ENCODE measurements at regions not wholly inside any gene's neighbourhood (a gene's known extent, or its start where the extent isn't known, plus 50 kb on each side); places are given as distances from the start of the nearest gene placed in this dataset.
"Not testable (repeated sequence)": the region's sequence is repeated elsewhere in the genome, so short reads cannot be mapped to it uniquely, and the experiment has no call there.

GRCh38 chr7:65763114-65763513 is 109.8 kb upstream of the VKORC1L1 start:
- H3K27ac ChIP-seq; intact Hi-C loops (cut with DNase I; ENCODE audit: low total_unique reads); DNase-seq (ENCODE audit: low spot score in 2 of 2); H3K4me3 ChIP-seq; H3K4me1 ChIP-seq; H3K27me3 ChIP-seq; H3K36me3 ChIP-seq; H3K9me3 ChIP-seq: not testable (repeated sequence)

GRCh38 chr7:65770473-65771225 is 102.2 kb upstream of the VKORC1L1 start:
- H3K9me3 ChIP-seq; H3K27me3 ChIP-seq; intact Hi-C loops (cut with DNase I; ENCODE audit: low total_unique reads); H3K36me3 ChIP-seq; H3K4me1 ChIP-seq: not testable (repeated sequence)
- TF ChIP-seq POLR2AphosphoS5 (IDR thresholded peaks at IDR 0.05) (peak; percentile 61 to 89 (median 73)), POLR2A (IDR thresholded peaks at IDR 0.05) (peak; percentile 44)
- Histone ChIP-seq H3K4me3 (peak overlapping the region; percentile 72 to 75 (median 72)), H3K27ac (peak overlapping the region; percentile 91 to 94)
- peak; percentile 96 to 98 for DNase-seq (ENCODE audit: low spot score in 2 of 2)

GRCh38 chr7:65771226-65771569 is 101.7 kb upstream of the VKORC1L1 start:
- H3K27ac ChIP-seq, result peak overlapping the region; percentile 91 to 94
- intact Hi-C loops (cut with DNase I; ENCODE audit: low total_unique reads), result not testable (repeated sequence)

GRCh38 chr7:65776677-65777076 is 96.2 kb upstream of the VKORC1L1 start:
- H3K4me1 ChIP-seq; intact Hi-C loops (cut with DNase I; ENCODE audit: low total_unique reads); H3K36me3 ChIP-seq; DNase-seq (ENCODE audit: low spot score in 2 of 2); H3K4me3 ChIP-seq; H3K27me3 ChIP-seq; H3K27ac ChIP-seq; H3K9me3 ChIP-seq: not testable (repeated sequence)

More at GRCh38 chr7:65771226-65771569, 101.7 kb upstream of the VKORC1L1 start:
- not testable (repeated sequence) for H3K36me3 ChIP-seq; DNase-seq (ENCODE audit: low spot score in 2 of 2); H3K9me3 ChIP-seq; H3K4me1 ChIP-seq; H3K27me3 ChIP-seq
- H3K4me3 ChIP-seq, result peak overlapping the region; percentile 72 to 75 (median 72)

- H3K27ac ChIP-seq; DNase-seq (ENCODE audit: low spot score in 2 of 2); H3K27me3 ChIP-seq; H3K4me3 ChIP-seq; H3K9me3 ChIP-seq; intact Hi-C loops (cut with DNase I; ENCODE audit: low total_unique reads); H3K36me3 ChIP-seq; H3K4me1 ChIP-seq: not testable (repeated sequence)
Measured at GRCh38 chr7:65789943-65790342, 82.9 kb upstream of the VKORC1L1 start.

- H3K27ac ChIP-seq; intact Hi-C loops (cut with DNase I; ENCODE audit: low total_unique reads); H3K27me3 ChIP-seq; H3K4me3 ChIP-seq; DNase-seq (ENCODE audit: low spot score in 2 of 2); H3K9me3 ChIP-seq; H3K4me1 ChIP-seq; H3K36me3 ChIP-seq: not testable (repeated sequence)
Measured at GRCh38 chr7:65791788-65792187, 81.1 kb upstream of the VKORC1L1 start.

- H3K4me1 ChIP-seq; DNase-seq (ENCODE audit: low spot score in 2 of 2); H3K9me3 ChIP-seq; H3K36me3 ChIP-seq; intact Hi-C loops (cut with DNase I; ENCODE audit: low total_unique reads); H3K27ac ChIP-seq; H3K27me3 ChIP-seq; H3K4me3 ChIP-seq: not testable (repeated sequence)
Measured at GRCh38 chr7:65792726-65793125, 80.1 kb upstream of the VKORC1L1 start.

- intact Hi-C loops (cut with DNase I; ENCODE audit: low total_unique reads); H3K4me3 ChIP-seq; H3K27ac ChIP-seq; H3K4me1 ChIP-seq; DNase-seq (ENCODE audit: low spot score in 2 of 2); H3K9me3 ChIP-seq; H3K36me3 ChIP-seq; H3K27me3 ChIP-seq: not testable (repeated sequence)
Measured at GRCh38 chr7:65794671-65795391, 78.0 kb upstream of the VKORC1L1 start.

- H3K27me3 ChIP-seq; H3K36me3 ChIP-seq; H3K4me1 ChIP-seq; intact Hi-C loops (cut with DNase I; ENCODE audit: low total_unique reads); H3K9me3 ChIP-seq; H3K4me3 ChIP-seq; DNase-seq (ENCODE audit: low spot score in 2 of 2); H3K27ac ChIP-seq: not testable (repeated sequence)
Measured at GRCh38 chr7:65795392-65795716, 77.5 kb upstream of the VKORC1L1 start.

GRCh38 chr7:65796205-65796604 is 76.7 kb upstream of the VKORC1L1 start:
- no peaks in the 10 kb centered on the region for H3K9me3 ChIP-seq

GRCh38 chr7:65797086-65797485 is 75.8 kb upstream of the VKORC1L1 start:
- H3K4me3 ChIP-seq; DNase-seq (ENCODE audit: low spot score in 2 of 2); H3K27ac ChIP-seq; intact Hi-C loops (cut with DNase I; ENCODE audit: low total_unique reads); H3K27me3 ChIP-seq; H3K9me3 ChIP-seq; H3K36me3 ChIP-seq; H3K4me1 ChIP-seq: not testable (repeated sequence)

More at GRCh38 chr7:65796205-65796604, 76.7 kb upstream of the VKORC1L1 start:
- Histone ChIP-seq H3K27me3 (no peaks in the 10 kb centered on the region), H3K4me1 (no peaks in the 10 kb centered on the region), H3K36me3 (no peaks in the 10 kb centered on the region), H3K4me3 (no peak overlapping the region), H3K27ac (no peak overlapping the region)
- no peak for DNase-seq (ENCODE audit: low spot score in 2 of 2)
- no peak for TF ChIP-seq CTCF (IDR thresholded peaks at IDR 0.05)
- no peak for TF ChIP-seq POLR2A (IDR thresholded peaks at IDR 0.05)
- no peak for TF ChIP-seq POLR2AphosphoS5 (IDR thresholded peaks at IDR 0.05)
- intact Hi-C loops (cut with DNase I; ENCODE audit: low total_unique reads), result no loop called here

GRCh38 chr7:65797566-65797965 is 75.3 kb upstream of the VKORC1L1 start:
- H3K9me3 ChIP-seq; H3K4me3 ChIP-seq; H3K36me3 ChIP-seq; H3K27ac ChIP-seq; H3K27me3 ChIP-seq; intact Hi-C loops (cut with DNase I; ENCODE audit: low total_unique reads); H3K4me1 ChIP-seq; DNase-seq (ENCODE audit: low spot score in 2 of 2): not testable (repeated sequence)

Measured in breast epithelium (tissue), 4 donors.